CD4-positive, alpha-beta T cell treated with Interleukin-6 at 100 ng/mL for 8 hours (primary cell): ENCODE measurements at regions not wholly inside any gene's neighbourhood (a gene's known extent, or its start where the extent isn't known, plus 50 kb on each side); places are given as distances from the start of the nearest gene placed in this dataset.

Experiments
- DNase-seq: peaks from one replicate; pipeline ENCODE4 v3.0.0-alpha.2; 2020; ENCODE audit warnings: mixed read lengths, low spot score

DNA sequence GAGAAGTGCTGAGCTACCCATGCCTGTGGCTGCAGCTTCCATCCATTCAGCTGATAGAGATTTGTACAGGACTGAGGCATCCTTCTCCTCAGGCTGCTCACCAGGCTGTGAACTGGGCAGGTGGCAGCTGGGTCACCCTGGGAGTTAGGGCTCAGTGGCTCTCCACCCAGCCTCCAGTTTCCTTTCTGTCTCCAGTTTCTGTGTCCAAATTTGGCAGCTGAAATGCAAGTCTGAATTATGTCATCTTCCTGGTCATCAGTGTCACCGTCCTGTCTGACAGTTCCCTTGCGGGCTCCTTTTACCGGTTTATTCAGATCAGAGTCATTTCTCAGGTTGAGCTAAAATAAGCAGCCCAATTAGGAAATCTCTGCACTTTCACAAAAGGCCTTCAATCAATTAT, 93.3 kb downstream of the EDN1 start:
- DNase-seq: no peak

DNA sequence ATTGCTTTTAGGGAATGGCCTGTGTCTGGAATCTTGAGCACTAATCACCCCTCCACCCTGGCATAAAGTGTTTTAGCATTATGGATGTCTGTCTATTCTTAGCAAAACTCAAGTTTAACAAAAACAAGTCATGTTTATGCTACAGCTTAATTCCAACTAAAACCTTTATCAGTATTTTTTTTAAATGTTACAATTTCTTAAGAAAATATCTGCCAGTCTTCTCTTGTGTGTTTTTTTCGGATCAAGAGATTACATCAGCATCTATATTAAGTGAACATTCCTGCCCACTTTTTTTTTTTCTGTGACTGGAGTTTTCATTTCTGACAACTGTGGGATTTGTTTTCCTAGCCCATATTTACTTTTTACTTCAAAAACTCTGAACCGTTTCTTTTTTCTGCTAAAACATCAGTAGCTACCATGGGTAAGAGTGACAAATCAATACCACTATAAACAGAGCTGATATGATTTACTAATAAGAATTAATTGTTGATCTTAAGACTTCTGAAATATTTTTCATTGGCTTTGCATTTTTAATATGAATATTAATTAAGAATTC, 94.3 kb downstream of the EDN1 start:
- DNase-seq: no peak

DNA sequence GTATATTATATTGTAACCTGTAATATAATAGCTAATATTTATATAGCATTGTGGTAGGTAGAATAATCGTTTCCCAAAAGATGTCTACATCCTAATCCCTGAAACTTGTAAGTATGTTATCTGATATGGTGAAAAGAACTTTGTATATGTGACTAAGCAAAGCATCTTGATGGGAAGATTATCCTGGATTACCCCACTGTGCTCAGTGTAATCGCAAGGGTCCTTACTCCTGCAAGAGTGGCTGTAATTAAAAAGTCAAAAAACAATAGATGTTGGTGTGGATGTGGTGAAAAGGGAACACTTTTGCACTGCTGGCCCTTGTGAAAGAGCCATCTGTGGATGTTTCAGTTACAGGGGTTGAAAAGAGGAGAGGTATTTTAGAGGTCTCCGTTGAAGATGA, 95.2 kb downstream of the EDN1 start:
- DNase-seq: no peak

DNA sequence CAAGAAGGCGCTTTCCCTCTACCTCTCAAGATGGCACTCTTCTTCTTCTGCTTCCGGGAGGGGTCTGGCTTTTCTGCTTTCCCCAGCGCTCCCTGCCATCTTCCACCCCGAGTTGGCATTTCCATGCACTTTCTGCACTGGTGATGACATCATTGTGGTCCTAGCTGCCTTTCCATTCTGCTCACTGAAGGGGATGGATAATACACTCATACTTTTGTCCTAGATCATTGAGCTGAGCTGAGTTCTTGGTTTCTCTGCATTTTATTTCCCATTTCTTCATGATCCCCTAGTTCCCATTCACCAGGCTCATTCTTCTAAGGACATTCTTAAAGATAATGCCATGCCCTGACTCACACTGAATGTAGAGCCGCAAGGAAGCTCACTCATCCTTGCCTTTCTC, 96.7 kb downstream of the EDN1 start:
- DNase-seq: no peak

DNA sequence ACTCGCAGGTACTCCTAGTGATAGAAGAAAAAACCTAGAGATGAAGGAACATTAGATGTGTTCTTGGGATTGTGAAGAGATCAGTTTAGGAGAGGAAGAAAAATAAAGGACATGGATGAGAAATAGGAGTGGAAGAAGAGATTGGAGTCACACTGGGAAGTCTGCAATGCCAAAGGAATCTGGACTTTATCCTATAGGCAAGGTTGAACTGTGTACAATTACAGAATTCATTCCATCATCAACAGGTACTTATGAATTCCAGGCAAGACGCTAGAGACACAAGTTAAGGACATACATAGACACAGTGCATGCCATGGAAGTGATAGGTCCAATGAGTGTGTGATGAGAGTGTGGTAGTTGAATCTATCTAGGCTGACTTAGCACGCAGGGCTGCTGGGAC, 101.3 kb downstream of the EDN1 start:
- no peak for DNase-seq

DNA sequence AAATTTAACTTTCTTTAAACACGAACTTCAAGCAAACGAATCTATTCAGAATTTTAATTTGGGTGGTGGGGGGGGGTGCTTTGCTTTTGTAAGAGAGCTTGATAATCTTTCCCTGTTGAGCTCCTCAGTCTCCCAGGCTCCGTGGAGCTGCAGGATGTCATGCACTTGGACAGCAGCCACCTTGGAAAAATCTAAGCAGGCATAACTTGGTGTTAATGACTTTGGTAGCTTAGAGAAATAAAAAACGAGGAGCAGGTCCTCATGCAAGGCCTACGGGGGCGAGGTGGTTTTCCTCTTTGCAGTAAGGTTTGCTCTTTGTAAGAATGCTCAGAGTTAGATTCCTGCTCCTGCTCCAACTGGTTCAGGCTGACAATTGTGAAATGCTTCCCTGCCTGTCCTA, 102.3 kb downstream of the EDN1 start:
- no peak for DNase-seq

DNA sequence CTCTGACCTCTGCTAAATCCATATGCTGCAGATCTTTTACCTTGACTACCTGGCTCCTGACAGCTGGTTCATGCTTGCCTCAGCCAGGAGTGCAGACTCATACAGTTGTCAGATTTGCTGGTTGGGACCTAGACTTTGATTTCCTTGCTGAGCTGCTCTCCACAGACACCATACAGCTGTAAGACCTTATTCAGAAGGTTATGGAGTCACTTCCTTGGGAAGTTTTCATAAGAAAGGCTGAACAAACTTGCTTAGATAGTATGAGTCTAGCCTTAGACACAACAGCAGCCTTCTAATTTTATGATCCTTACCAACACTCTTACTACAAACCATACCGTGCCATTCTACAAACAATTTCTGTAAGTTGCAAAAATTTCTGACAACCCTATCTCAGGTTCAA, 102.9 kb downstream of the EDN1 start:
- DNase-seq: no peak

DNA sequence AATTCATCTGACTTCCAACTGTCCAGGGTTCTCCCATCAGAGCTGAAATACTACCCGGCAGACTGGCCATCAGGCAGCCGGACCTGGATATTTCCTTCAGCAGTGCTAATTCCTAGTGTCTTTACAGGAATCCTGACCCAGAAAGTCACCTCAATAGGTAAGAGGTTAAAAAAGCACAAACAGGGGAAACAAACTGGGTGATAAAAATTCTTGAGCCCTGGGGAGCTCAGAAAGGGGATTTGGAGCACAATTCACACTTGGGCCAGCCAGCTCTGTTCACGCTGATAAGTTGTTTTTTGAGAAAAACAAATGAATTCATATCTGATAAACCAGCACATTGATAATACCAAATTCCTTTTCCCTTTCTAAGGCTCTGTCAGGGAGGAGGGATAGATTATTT, 104.0 kb downstream of the EDN1 start:
- no peak for DNase-seq

DNA sequence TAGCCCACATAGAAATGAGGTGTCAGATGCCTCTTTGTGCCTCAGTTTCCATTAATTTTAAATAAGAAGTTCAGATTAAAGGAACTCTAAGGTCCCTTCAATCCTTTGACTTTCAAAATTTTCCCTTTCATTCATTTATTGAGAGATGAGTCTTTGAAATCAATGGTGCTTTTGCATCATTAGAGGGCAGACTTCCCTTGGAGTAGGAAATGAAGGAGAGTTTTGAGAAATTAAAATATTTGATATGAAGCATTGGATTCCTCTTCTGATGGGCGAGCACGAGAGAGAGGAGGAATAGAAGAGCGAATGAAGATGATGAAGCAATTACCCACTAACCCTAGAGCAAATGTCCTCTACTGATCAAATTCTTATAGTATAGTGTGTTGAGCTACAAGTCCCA, 105.7 kb downstream of the EDN1 start:
- no peak for DNase-seq

DNA sequence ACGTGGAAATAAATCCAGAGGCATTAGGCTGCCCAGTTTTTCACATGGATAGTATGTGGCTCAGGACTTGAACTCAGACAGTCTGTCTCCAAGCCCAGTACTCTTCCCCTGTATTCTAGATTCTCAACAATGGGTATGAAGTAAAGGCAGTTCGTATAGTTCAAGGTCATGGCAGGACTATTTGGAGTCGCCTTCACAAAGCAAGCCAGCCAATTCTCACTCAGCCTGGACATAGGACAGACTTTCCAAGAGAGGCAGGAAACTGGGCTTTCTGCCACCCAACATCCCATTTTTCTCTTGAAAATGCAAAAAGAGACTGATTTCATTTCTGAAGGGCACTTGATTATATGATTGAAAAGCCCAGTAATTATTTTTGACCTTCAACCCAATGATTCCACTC, 111.0 kb downstream of the EDN1 start:
- DNase-seq: no peak

DNA sequence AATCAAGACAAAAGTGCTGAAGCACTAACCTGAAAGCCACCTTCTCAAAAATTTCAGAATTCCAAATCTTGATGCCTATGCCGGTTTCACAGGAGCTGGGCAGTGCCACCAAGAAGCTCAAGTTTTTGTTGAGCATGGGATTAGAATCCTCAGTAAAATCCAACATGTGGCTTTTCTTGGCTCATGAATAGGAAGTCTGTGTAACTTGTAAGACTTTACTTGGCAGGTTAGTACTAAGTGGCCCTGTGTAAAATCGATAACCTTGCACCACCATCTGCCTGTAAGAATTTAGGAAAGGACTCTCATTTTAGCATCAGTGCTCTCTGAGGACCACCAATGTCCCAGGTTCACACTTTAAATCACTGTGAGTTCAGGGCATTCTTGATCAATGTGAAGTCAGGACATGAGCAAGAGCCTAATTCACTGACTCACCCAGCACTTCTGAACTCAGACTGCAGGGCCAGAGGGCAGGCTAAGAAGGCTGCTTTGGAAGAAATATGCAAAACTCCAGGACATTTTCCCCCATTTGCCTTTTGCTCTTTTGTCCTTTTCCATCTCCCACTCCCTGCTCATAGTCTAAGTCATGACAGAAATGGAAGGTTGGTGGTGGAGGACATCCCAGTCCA, 113.2 kb downstream of the EDN1 start:
- no peak for DNase-seq

DNA sequence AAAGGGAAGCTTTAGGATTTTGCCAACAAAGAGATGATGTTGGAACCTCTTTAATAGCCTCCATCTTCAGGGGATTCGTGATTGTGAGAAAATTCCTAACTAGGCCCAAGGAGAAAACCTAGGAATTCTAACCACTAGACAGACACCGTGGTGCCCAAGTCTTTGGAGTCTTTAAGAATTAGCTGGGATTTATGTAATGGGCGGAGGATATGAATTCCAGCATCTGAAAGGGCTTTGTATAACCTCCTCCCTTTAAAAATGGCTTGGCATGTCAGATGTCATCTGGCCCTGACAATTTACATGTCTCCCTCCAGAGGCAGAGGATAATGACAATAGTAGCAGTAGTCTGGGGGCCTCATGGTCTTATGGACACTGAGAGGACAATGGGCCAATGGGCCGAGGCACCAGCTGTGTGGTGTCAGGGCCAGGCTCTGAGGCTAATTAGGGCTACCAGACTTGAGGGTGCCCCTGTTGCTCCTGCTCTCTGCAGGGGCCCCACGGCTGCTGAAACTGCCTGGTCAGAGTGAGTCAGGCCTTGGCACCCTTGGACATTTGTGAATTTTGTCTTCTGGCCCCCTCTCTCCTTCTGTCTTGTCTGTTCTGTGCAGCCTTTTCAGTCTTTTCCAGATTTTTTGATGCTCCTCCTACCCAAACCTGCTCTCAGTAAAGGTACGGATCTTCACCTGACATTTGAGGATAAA, 113.9 kb downstream of the EDN1 start:
- no peak for DNase-seq

DNA sequence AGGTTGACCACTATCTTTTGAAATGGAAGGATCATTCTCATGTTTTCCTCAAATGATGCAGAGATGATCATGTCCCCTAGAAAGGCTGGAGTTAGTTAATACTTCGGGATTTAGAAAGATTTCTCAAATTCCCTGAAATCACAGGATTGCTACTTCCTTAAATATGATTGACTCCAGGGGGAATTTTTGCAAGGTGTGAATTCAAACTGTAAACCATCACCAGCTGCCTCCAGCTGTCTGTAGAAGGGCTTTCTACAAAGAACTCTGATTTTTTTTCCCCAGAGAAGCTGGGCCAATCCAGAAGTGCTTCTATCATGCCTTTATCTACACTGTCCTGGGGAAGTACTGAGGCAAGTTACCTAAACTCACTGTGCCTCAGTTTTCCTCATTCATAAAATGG, 114.5 kb downstream of the EDN1 start:
- DNase-seq: no peak

DNA sequence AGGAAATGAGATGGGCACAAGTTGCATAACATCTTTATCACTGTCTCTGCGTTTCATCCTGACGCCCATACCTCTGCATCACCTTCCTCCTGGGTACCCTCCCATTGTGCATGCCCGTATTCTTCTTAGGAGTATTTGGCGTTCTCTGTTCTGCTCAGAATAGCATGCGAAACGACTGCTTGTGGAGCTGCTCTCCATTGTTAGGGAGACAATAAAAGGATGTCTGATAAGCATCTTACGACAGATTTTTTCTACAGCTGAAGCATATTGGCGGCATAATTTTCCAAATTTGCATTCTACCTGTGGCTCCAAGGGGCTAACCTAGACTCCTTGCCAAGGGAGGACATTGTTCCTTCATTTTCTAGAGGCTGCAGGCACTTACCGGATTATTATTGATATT, 118.6 kb downstream of the EDN1 start:
- no peak for DNase-seq

DNA sequence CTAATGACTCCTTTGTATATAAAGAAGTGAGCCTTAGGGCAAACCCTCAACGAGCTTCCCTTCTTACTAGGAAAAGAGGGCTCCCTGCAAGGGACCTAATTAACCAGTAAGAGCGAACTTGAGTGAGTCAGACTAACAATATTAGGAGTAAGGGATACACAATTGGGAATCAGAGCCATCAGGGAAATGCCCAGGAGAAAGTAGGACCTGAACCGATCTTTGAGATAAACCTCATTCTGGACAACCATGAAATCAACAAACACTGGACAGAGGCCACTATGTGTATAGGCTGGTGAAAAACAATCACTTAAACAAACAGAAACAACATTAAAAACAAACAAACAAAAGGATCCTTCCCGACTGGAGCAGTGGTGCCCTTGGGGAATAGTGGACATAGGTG, 120.8 kb downstream of the EDN1 start:
- no peak for DNase-seq

DNA sequence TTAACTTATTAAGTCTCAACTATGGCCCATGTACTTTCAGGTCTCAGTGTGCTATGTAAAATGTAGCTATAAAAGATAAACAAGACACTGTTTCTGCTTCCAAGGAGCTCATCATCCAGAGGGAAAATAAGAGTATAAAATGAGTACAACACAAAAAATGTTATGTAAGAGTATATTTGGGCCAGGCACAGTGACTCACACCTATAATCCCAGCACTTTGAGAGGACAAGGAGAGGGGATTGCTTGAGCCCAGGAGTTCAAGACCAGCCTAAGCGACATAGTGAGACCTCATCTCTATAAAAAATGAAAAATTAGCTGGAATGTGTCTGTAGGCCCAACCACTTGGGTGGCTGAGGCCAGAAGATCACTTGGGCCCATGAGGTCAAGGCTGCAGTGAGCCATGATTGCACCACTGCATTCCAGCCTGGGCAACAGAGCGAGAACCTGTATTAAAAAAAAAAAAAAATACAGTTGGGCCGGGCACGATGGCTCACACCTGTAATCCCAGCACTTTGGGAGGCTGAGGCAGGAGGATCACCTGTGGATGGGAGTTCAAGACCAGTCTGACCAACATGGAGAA, 124.0 kb downstream of the EDN1 start:
- no peak for DNase-seq

DNA sequence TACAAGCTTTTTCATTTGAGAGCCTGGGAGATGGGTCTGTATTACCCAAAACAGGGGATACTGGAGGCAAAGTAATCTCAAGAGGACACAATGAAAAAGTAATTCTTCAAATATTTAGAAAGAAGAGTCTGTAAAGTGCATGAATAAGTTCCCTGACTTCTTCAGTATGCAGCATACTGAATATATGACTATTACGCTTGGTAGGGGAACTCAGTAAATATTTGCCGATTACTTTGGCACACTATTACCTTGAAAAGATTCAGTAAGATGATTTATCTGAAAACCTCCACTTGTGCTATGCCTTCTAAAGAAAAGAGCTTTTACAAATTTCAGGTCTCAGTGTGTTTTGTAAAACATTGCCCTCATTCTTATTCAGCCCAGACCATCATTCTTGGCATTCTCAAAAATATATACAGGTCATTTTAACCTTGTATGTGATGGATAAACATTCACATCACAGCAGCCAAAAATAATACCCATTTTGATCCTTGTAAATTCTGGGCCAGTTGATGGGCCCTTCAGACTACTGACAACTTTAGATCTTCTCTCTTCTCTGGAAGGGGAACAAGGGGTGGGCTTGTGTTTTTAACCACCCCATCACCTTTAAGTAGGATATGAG, 125.9 kb downstream of the EDN1 start:
- DNase-seq: no peak

DNA sequence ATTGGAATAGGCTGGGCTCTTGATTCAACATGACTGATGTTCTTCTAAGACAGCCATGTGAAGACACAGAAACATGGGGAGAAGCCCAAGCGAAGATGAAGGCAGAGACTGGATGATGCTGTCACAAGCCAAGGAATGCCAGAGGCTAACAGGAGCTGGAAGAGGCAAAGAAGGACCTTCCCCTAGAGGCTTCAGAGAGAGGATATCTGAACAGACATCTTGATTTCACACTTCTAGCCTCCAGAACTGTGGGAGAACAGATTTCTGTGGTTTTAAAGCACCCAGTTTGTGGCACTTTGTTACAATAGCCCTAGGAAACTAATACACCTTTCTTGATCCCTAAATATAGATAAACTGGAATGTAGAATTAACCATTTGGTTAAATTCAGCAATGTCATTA, 127.0 kb downstream of the EDN1 start:
- DNase-seq: no peak

DNA sequence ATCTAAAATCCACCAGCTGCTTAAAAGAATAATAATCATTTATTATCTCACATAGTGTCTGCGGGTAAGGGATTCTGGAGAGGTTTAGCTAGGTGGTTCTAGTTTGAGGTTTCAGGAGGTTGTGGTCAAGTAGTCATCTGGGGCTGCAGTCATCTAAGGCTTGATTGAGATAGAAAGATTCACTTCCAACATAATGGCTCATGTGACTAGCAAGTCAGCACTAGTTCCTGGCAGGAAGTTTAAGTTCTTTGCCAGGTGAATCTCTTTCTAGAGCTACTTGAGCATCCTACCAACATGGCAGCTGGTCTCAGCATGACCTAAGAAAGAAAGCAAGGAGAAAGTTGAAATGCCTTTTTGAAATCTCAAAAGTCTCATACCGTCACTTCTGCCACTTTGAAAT, 128.8 kb downstream of the EDN1 start:
- DNase-seq: no peak

DNA sequence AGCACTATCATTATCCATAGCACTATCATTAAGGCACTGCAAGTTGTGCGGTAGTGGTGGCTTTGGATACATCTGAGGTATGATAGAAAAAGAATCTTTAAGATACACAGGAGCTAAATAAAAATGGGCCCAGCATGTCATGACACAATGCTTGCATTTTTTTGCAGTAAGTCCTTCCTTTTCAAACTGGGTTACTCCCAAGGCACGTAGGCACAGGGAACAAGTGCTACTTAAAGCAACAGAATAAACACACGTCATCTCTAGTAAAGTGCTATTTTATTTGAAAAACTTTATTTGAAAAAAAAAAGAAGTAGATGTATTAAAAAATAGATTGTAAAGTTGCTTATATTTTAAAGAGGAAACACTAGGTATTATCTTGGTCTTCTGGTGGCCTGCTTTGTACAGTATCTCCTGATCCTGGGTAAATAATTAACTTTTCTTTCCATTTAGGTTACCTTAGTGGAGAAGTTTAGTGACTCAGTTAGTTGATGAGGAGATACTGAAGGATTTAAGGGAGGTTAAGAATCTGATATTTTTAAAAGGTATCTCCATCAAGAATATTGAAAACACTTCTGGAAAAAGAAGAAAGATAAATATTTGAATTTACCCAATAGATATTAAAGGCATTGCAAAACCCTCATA, 129.6 kb downstream of the EDN1 start:
- no peak for DNase-seq

DNA sequence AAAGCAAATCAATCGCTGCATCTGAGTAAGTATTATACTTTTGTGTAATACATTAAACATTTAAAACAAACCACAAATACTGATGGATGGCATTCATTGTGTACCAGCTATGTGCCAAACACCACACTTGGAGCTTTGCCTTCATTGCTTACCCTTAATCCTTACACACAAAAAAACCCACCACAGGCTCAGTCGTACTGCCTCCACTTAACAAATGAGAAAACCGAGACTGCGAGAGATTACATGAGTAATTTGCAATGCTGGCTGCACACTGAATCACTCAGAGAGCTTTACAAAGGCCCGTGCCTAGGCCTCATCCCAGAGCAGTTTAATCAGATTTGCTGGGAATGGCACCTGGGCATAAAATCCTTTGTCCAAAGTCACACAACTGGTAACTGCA, 130.5 kb downstream of the EDN1 start:
- DNase-seq: no peak

DNA sequence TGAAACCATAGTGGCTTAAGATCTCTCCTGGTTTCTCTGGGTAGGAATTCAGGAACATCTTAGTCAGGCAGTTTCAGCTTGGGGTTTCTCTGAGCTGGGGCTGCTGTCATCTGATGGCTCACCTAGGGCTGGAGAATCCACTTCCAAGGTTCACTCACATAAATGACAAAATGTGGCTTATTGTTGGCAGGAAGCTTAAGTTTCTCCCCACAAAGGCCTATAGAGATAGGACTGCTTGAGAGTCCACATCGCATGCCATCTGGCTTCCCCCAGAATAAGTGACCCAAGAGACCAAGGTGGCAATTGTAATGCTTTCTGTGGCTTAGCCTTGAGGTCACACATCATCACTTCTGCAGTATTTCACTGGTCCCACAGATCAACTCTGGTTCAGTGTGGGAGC, 131.4 kb downstream of the EDN1 start:
- no peak for DNase-seq

DNA sequence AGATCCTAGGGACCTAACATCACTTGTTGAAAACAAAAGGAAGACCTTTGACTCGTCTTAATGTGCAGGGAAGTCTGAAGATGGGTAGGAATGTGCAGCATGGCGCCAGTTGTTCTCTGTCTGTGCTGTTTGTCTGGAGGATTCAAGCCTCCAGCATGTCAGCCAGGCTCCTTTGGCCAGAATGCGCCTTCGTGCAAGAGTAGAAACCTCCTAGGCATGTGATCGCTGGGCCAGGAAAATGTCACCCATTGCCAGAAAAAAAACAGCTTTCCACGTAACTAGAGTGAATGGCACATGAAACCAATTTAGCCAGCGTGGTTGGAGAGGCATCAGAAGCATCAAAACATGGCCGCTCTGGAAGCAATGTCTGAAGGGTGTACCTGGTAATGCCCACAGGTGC, 132.7 kb downstream of the EDN1 start:
- DNase-seq: no peak
